K562 (cell line): ENCODE measurements at regions not wholly inside any gene's neighbourhood (a gene's known extent, or its start where the extent isn't known, plus 50 kb on each side); places are given as distances from the start of the nearest gene placed in this dataset.

Source experiments
- ATAC-seq: fragments of 200-7000 bp; cut with Tn5 transposase; 3 replicates; pipeline ENCODE4 v1.9.1; 2020; ENCODE audit warnings: moderate library complexity
- BruUV-seq: library from RNA; stranded (reverse); fragments of 400-500 nt; replicated peaks from 2 replicates; lab custom pipeline; 2021; lab: Mats Ljungman, UMichigan
- CTCF ChIA-PET: fragments of 300-600 bp; formaldehyde crosslinking; extraction: SDS; loops from one replicate; lab custom pipeline; 2021; ENCODE audit warnings: low intra/inter-chr PET ratio; lab: Yijun Ruan, JAX
- POLR2A ChIA-PET: fragments of 300-600, 350-650 bp; sonication (Branson Sonifier 250); formaldehyde crosslinking; extraction: SDS; loops from one replicate; lab custom pipeline; 2021; ENCODE audit warnings: antibody characterized with exemption, inconsistent platforms; lab: Yijun Ruan, JAX
- DNase-seq, 4 experiments: peaks; one replicate each; pipeline versions ENCODE4 v3.0.0 to v3.0.0-alpha.2; 2011 to 2018; ENCODE audit warnings: low spot score in 3 of 4, mixed read lengths in 3 of 4; ENCODE audit errors: extremely low read depth in 1 of 4
- FAIRE-seq: peaks from 2 replicates; lab custom pipeline; 2011; peaks lifted over from hg19 to GRCh38; lab: Jason Lieb, UNC
- H2AFZ ChIP-seq: 2 replicates; pipeline ENCODE4 v1.6.0; 2011; ENCODE audit warnings: low read depth, low read length, control low read depth, inconsistent platforms
- H3K27ac ChIP-seq: fragments of 200-600 bp; 3 replicates; pipeline ENCODE4 v1.8.0; 2011; ENCODE audit warnings: low read depth, mild to moderate bottlenecking, control low read depth, inconsistent platforms, low read length, moderate library complexity, mixed read lengths; ENCODE audit errors: extremely low read depth
- H3K27me3 ChIP-seq, 2 experiments: fragments of 300-600 bp in 1 of 2; 2 replicates in 1 of 2; 3 replicates in 1 of 2; pipeline versions ENCODE4 v1.6.0 to v1.8.0; 2011; ENCODE audit warnings: inconsistent platforms in 2 of 2, low read length in 2 of 2, mild to moderate bottlenecking in 1 of 2, mixed read lengths in 1 of 2, moderate library complexity in 1 of 2; ENCODE audit not compliant: control insufficient read depth in 2 of 2, insufficient read depth in 2 of 2
- H3K36me3 ChIP-seq: fragments of 300-600 bp; 3 replicates; pipeline ENCODE4 v1.8.0; 2011; ENCODE audit warnings: mild to moderate bottlenecking, low read length, inconsistent platforms; ENCODE audit not compliant: control insufficient read depth, insufficient read depth
- H3K4me1 ChIP-seq, 2 experiments: fragments of 200-600 bp in 1 of 2; replicated peaks in 1 of 2; 2 replicates in 1 of 2; 3 replicates in 1 of 2; pipeline versions ENCODE4 v1.5.1 to v1.8.0; 2011; ENCODE audit warnings: inconsistent platforms in 2 of 2, low read length in 2 of 2, mild to moderate bottlenecking in 1 of 2, mixed read lengths in 1 of 2, moderate library complexity in 1 of 2; ENCODE audit not compliant: control insufficient read depth in 2 of 2, insufficient read depth in 2 of 2
- H3K4me2 ChIP-seq: 2 replicates; pipeline ENCODE4 v1.6.1; 2011; ENCODE audit warnings: low read length, control low read depth, inconsistent platforms, mixed read lengths; ENCODE audit not compliant: insufficient read depth
- H3K4me3 ChIP-seq: fragments of 200-600 bp; sonication (generic), shearing (Covaris generic); 2 replicates; pipeline ENCODE4 v1.5.1; 2016; ENCODE audit warnings: control low read depth, inconsistent platforms
- H3K79me2 ChIP-seq: fragments of 200-600 bp; 3 replicates; pipeline ENCODE4 v1.8.0; 2011; ENCODE audit warnings: low read length, inconsistent platforms; ENCODE audit not compliant: control insufficient read depth, insufficient read depth
- H3K9ac ChIP-seq, 2 experiments: 2 replicates each; pipeline versions ENCODE4 v1.6.0 to v1.6.1; 2011; ENCODE audit warnings: low read depth in 2 of 2, low read length in 2 of 2, control low read depth in 1 of 2, inconsistent platforms in 1 of 2, mild to moderate bottlenecking in 1 of 2, mixed read lengths in 1 of 2; ENCODE audit not compliant: insufficient read depth in 1 of 2
- H3K9me1 ChIP-seq: one replicate; pipeline ENCODE4 v1.6.0; 2011; ENCODE audit warnings: inconsistent platforms, mild to moderate bottlenecking, low read length, moderate library complexity; ENCODE audit not compliant: control insufficient read depth, insufficient read depth
- H3K9me3 ChIP-seq: replicated peaks from 2 replicates; pipeline ENCODE4 v1.5.1; 2011; ENCODE audit warnings: low read depth, low read length, inconsistent platforms; ENCODE audit not compliant: control insufficient read depth, insufficient read depth
- H4K20me1 ChIP-seq: replicated peaks from 2 replicates; pipeline ENCODE4 v1.6.1; 2011; ENCODE audit warnings: low read length, inconsistent platforms, mixed read lengths; ENCODE audit not compliant: control insufficient read depth, insufficient read depth
- ATF1 ChIP-seq, 2 experiments: fragments of 450-650 bp in 1 of 2; IDR thresholded peaks; 2 replicates each; pipeline ENCODE4 v1.6.1; 2016; ENCODE audit warnings: missing compliant biosample characterization in 1 of 2, missing genetic modification characterization in 1 of 2
- CREM ChIP-seq: IDR thresholded peaks from 2 replicates; pipeline ENCODE4 v1.6.1; 2014; ENCODE audit warnings: antibody characterized with exemption, low read depth
- NBN ChIP-seq: fragments of 450-650 bp; IDR thresholded peaks from 2 replicates; pipeline ENCODE4 v1.6.1; 2016; ENCODE audit warnings: low read depth, mild to moderate bottlenecking
- NFE2L1 ChIP-seq: fragments of 450-650 bp; IDR thresholded peaks from 2 replicates; pipeline ENCODE4 v1.6.1; 2016; ENCODE audit warnings: missing genetic modification characterization, low read depth, mild to moderate bottlenecking, missing compliant biosample characterization, moderate library complexity, borderline replicate concordance
- NFIC ChIP-seq: fragments of 450-650 bp; IDR thresholded peaks from 2 replicates; pipeline ENCODE4 v1.6.1; 2017; ENCODE audit warnings: mild to moderate bottlenecking, inconsistent platforms
- PURB ChIP-seq: sonication (generic); formaldehyde crosslinking; IDR thresholded peaks from 2 replicates; pipeline ENCODE4 v1.9.0; 2021; ENCODE audit warnings: low read depth, mild to moderate bottlenecking, missing genetic modification reagents
- RBM22 ChIP-seq: fragments of 200-400 bp; formaldehyde crosslinking; IDR thresholded peaks from 2 replicates; pipeline ENCODE4 v1.6.1; 2018; ENCODE audit warnings: low read length, low read depth; ENCODE audit not compliant: poor library complexity, severe bottlenecking
- SIX5 ChIP-seq, 2 experiments: IDR thresholded peaks; 2 replicates each; pipeline ENCODE4 v1.6.1; 2011; ENCODE audit warnings: low read length in 2 of 2, borderline replicate concordance in 1 of 2, low read depth in 1 of 2, mild to moderate bottlenecking in 1 of 2, moderate library complexity in 1 of 2; ENCODE audit not compliant: insufficient read depth in 1 of 2
- TBL1XR1 ChIP-seq, 2 experiments: IDR thresholded peaks; 2 replicates each; pipeline ENCODE4 v1.6.1; 2012; ENCODE audit warnings: improper control_type of control experiment in 2 of 2, low read length in 2 of 2, mild to moderate bottlenecking in 1 of 2
- ZNF41 ChIP-seq: fragments of 250-450 bp; sonication (Bioruptor Pico); conservative IDR thresholded peaks from 2 replicates; pipeline ENCODE4 v1.4.0; 2020; ENCODE audit warnings: mild to moderate bottlenecking
- ZNF778 ChIP-seq: fragments of 450-650 bp; formaldehyde crosslinking; IDR thresholded peaks from 2 replicates; pipeline ENCODE4 v1.4.0; 2020; ENCODE audit warnings: mild to moderate bottlenecking, moderate library complexity
- WGBS: fragments of 100-300 bp; shearing (Covaris generic); methylation state at CpG from one replicate; pipeline ENCODE4 v1.1.6; 2016; ENCODE audit warnings: low coverage, mixed read lengths; ENCODE audit not compliant: insufficient coverage; ENCODE audit errors: missing lambda C conversion rate; 5-methylcytosine and 5-hydroxymethylcytosine counted together
- in situ Hi-C: fragments of 300-500 bp; cut with MboI; formaldehyde crosslinking; loops from 4 replicates; pipeline ENCODE4 v1.15.0; 2018; ENCODE audit warnings: inconsistent platforms, mixed read lengths
- intact Hi-C: fragments of 100-400 bp; cut with micrococcal nuclease; formaldehyde crosslinking; loops from 2 replicates; pipeline ENCODE4 v1.14.2; 2022
- TF ChIP-seq, protein P1 (sequence below): fragments of 150-350 bp; conservative IDR thresholded peaks from 2 replicates; pipeline ENCODE4 v1.6.1; 2014; ENCODE audit warnings: low read length
- TF ChIP-seq, protein P2 (sequence below): fragments of 250-450 bp; sonication (Bioruptor Pico); IDR thresholded peaks from 2 replicates; pipeline ENCODE4 v1.4.0; 2020
- TF ChIP-seq, protein P3 (sequence below): fragments of 250-450 bp; sonication (Bioruptor Pico); IDR thresholded peaks from 2 replicates; pipeline ENCODE4 v1.5.0; 2020; ENCODE audit warnings: mild to moderate bottlenecking, borderline replicate concordance

DNA sequence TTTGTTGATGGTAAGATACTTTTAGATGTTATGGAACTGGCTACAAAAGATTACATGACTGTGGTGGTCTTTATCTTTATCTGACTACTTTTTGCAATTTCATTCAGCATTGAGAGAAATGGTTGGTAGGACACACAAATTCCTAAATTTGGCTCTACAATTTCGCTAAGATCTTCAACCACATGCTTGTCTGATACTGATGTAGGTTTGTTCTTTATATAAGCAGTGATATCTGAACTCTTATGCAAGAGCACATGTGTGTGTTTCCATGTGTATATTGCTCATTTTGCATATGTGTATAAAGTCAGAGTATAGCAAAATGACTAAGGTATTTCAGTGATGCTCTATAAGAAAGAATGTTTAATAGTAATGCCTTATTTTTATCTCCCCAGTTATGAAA, 501.5 kb downstream of the ARL4A start (continued):
- no peak for TF ChIP-seq NFE2L1
- no peak for TF ChIP-seq SIX5 (IDR thresholded peaks at IDR 0.05; ENCODE audit: borderline replicate concordance in 1 of 2, insufficient read depth in 1 of 2, low read depth in 1 of 2, low read length in 2 of 2)
- no peak for TF ChIP-seq NFIC
- TF ChIP-seq, protein P1, sequence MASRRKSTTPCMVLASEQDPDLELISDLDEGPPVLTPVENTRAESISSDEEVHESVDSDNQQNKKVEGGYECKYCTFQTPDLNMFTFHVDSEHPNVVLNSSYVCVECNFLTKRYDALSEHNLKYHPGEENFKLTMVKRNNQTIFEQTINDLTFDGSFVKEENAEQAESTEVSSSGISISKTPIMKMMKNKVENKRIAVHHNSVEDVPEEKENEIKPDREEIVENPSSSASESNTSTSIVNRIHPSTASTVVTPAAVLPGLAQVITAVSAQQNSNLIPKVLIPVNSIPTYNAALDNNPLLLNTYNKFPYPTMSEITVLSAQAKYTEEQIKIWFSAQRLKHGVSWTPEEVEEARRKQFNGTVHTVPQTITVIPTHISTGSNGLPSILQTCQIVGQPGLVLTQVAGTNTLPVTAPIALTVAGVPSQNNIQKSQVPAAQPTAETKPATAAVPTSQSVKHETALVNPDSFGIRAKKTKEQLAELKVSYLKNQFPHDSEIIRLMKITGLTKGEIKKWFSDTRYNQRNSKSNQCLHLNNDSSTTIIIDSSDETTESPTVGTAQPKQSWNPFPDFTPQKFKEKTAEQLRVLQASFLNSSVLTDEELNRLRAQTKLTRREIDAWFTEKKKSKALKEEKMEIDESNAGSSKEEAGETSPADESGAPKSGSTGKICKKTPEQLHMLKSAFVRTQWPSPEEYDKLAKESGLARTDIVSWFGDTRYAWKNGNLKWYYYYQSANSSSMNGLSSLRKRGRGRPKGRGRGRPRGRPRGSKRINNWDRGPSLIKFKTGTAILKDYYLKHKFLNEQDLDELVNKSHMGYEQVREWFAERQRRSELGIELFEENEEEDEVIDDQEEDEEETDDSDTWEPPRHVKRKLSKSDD: no peak
- TF ChIP-seq ZNF778 (CRISPR knock-in tag): no peak
- TF ChIP-seq NBN: no peak

DNA sequence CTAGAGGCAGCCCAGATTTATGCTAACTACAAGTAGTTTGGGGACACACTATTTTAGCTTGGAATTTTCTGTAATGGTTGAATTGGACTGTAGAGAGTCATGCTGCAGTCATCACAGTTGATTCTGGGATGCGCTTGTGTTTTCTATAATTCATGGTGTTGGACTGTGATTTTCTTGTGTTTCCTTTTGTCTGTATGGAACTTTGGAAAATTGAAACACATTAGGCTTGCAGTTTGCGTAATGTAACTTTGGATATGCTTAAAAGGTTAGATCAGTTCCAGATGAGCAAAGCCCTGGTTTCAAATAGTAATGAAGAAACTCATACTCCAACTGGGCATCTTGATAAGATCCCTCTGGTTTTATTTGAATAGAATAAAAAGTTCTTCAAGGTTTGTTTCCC, 502.2 kb downstream of the ARL4A start:
- Histone ChIP-seq H3K9ac (no peak overlapping the region), H3K27me3 (no peaks in the 10 kb centered on the region), H3K79me2 (no peaks in the 10 kb centered on the region), H3K4me1 (no peaks in the 10 kb centered on the region), H3K27ac (no peak overlapping the region), H3K4me3 (no peak overlapping the region), H3K9me1 (no peaks in the 10 kb centered on the region), H3K9me3 (no peaks in the 10 kb centered on the region), H4K20me1 (no peaks in the 10 kb centered on the region), H3K4me2 (no peak overlapping the region), H3K36me3 (no peaks in the 10 kb centered on the region), H2AFZ (no peak overlapping the region)
- ATAC-seq: no peak
- ChIA-PET CTCF (no interaction called here), POLR2A (no interaction called here)
- 54% methylated on average over 2 of the region's 2 CpGs for WGBS
- no TSS peak for BruUV-seq
- in situ Hi-C loops: no loop called here
- intact Hi-C loops: no loop called here
- DNase-seq: no peak
- no peak for FAIRE-seq
- TF ChIP-seq ATF1 (CRISPR knock-in tag; IDR thresholded peaks at IDR 0.05) (no peak), ATF1 (tag; IDR thresholded peaks at IDR 0.05) (no peak), TBL1XR1 (IDR thresholded peaks at IDR 0.05; ENCODE audit: low read length in 2 of 2) (no peak), CREM (no peak), ZNF41 (CRISPR knock-in tag) (no peak), RBM22 (no peak), PURB (CRISPR knock-in tag) (no peak)
- TF ChIP-seq, protein P2, sequence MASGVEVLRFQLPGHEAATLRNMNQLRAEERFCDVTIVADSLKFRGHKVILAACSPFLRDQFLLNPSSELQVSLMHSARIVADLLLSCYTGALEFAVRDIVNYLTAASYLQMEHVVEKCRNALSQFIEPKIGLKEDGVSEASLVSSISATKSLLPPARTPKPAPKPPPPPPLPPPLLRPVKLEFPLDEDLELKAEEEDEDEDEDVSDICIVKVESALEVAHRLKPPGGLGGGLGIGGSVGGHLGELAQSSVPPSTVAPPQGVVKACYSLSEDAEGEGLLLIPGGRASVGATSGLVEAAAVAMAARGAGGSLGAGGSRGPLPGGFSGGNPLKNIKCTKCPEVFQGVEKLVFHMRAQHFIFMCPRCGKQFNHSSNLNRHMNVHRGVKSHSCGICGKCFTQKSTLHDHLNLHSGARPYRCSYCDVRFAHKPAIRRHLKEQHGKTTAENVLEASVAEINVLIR (CRISPR knock-in tag): no peak
- TF ChIP-seq, protein P3, sequence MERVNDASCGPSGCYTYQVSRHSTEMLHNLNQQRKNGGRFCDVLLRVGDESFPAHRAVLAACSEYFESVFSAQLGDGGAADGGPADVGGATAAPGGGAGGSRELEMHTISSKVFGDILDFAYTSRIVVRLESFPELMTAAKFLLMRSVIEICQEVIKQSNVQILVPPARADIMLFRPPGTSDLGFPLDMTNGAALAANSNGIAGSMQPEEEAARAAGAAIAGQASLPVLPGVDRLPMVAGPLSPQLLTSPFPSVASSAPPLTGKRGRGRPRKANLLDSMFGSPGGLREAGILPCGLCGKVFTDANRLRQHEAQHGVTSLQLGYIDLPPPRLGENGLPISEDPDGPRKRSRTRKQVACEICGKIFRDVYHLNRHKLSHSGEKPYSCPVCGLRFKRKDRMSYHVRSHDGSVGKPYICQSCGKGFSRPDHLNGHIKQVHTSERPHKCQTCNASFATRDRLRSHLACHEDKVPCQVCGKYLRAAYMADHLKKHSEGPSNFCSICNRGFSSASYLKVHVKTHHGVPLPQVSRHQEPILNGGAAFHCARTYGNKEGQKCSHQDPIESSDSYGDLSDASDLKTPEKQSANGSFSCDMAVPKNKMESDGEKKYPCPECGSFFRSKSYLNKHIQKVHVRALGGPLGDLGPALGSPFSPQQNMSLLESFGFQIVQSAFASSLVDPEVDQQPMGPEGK (CRISPR knock-in tag): no peak
